ENCODE measurements at regions not wholly inside any gene's neighbourhood (a gene's known extent, or its start where the extent isn't known, plus 50 kb on each side); places are given as distances from the start of the nearest gene placed in this dataset.

DNA sequence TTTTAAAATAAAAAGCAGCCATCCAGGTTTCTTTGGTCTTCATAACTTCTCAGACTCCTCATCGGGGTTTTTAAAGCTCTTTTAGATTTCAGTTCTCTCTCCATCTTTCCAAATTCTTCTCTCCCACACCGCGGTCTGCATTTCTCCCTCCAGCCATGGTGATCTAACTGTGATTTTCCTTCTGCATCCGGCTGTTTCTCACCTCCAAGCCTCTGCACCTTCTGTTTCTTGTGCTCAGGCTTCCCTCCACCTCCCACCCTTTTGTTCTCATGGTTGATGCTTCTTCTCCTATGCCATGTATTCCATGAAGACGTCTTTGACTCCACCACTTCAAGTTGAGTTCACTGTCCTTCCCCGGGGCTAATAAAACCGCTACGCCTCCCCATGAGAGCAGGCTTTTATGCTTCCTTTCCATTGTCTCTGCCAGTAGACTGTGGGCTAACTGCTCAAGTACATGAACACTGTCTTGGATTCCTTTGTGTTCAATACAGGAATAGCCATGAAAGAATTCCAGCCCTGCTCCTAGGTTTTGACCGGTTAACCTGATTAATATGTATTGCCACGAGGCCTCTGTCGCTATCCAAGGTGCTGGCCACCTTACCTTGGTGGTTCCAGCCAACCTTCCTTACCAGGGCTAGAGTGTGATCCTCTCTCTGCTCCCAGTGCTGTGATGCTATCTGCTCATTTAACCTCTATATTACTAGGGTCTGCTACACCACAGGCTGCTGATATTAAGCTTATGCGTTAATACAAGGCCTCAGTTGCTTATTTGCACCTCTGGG, 625.1 kb downstream of the HS3ST4 start:
- no peak overlapping the region for H3K27ac ChIP-seq
- TF ChIP-seq, protein P1, sequence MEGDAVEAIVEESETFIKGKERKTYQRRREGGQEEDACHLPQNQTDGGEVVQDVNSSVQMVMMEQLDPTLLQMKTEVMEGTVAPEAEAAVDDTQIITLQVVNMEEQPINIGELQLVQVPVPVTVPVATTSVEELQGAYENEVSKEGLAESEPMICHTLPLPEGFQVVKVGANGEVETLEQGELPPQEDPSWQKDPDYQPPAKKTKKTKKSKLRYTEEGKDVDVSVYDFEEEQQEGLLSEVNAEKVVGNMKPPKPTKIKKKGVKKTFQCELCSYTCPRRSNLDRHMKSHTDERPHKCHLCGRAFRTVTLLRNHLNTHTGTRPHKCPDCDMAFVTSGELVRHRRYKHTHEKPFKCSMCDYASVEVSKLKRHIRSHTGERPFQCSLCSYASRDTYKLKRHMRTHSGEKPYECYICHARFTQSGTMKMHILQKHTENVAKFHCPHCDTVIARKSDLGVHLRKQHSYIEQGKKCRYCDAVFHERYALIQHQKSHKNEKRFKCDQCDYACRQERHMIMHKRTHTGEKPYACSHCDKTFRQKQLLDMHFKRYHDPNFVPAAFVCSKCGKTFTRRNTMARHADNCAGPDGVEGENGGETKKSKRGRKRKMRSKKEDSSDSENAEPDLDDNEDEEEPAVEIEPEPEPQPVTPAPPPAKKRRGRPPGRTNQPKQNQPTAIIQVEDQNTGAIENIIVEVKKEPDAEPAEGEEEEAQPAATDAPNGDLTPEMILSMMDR (conservative IDR thresholded peaks at IDR 0.05; ENCODE audit: low read depth) = no peak
- ChIA-PET CTCF (no interaction called here), POLR2A (ENCODE audit: low non-redundant PET) (no interaction called here)
- no peak for DNase-seq (ENCODE audit: low spot score)

DNA sequence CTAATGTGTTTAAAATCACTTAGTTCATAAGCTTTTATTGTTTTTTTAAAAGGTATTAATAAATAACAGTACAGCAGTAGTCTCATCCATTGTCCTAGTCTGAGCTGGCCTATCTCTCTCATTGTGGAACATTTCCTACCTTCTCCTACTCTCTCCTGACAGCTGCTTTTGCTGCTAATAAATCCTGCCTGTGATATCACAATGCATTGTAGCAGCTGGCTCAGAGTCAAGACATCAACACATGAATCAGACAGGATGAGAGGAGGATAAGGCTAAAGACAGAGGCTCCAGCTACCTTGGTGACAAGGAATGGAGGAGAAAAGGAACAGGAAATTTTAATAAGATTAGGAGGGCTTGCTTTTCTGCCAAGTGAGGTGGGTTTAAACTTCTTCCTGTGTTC, 626.1 kb downstream of the HS3ST4 start:
- CTCF ChIA-PET = no interaction called here
- TF ChIP-seq, protein P1 (conservative IDR thresholded peaks at IDR 0.05; ENCODE audit: low read depth) = no peak
- DNase-seq (ENCODE audit: low spot score) = no peak
- POLR2A ChIA-PET (ENCODE audit: low non-redundant PET) = no interaction called here
- H3K27ac ChIP-seq = no peak overlapping the region

DNA sequence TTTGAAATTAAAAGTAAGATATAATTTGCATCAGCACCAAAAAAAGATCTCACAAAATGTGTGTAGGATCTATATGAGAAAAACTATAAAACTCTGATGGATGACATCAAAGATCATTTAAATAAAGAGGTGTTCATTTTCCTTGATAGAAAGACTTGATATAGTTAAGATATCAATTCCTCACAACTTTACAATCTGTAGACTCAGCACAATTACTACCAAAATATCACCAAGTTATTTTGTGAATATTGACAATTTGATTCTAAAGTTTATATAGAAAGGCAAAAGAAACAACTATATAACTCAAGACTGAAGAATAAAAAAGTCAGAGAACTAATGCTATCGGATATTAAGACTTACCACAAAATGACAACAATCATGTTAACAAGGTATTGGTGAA, 638.9 kb downstream of the HS3ST4 start:
- ChIA-PET CTCF (no interaction called here), POLR2A (ENCODE audit: low non-redundant PET) (no interaction called here)
- TF ChIP-seq, protein P1 (conservative IDR thresholded peaks at IDR 0.05; ENCODE audit: low read depth) = no peak
- no peak for DNase-seq (ENCODE audit: low spot score)
- H3K27ac ChIP-seq = no peak overlapping the region

GRCh38 chr16:26334218-26335111, 642.7 kb downstream of the HS3ST4 start:
- ChIA-PET CTCF (interaction anchor here (0.7 kb wide), 1 partner anchor 12 kb away, joined by 3 read pairs; no protein-coding TSS in a partner anchor), POLR2A (ENCODE audit: low non-redundant PET) (no interaction called here)
- TF ChIP-seq, protein P1 (conservative IDR thresholded peaks at IDR 0.05; ENCODE audit: low read depth) = no peak
- DNase-seq (ENCODE audit: low spot score) = no peak
- no peak overlapping the region for H3K27ac ChIP-seq

DNA sequence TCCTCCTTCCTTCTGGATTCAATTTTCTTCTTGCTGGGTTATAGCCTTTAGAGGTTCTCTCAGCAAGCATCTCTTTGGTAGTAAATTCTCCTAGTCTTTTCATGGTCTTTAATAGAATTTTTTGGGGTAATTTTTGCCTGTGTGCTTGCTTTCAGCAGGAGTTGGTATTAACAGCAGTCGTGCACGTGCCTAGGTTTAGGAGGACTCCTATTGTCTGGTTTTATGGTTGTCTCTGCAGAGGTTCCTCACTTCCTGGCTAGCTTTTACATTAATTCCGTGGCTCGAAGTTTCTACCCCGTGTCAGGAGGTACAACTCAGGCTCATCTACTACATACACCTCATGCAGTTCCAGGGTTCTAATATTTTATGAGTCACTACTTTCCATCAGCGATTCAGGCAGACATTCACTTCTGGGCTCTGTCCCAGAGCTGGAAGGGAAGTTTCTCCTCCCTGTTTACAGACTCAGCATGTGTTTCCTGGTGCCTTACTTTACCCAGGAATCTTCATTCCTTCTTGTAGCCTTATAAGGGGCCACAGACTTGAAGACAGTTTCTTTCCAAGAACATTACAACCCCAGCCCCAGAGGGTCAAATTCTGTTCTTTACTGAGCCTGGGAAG, 643.6 kb downstream of the HS3ST4 start:
- POLR2A ChIA-PET (ENCODE audit: low non-redundant PET) = no interaction called here
- DNase-seq (ENCODE audit: low spot score) = no peak

DNA sequence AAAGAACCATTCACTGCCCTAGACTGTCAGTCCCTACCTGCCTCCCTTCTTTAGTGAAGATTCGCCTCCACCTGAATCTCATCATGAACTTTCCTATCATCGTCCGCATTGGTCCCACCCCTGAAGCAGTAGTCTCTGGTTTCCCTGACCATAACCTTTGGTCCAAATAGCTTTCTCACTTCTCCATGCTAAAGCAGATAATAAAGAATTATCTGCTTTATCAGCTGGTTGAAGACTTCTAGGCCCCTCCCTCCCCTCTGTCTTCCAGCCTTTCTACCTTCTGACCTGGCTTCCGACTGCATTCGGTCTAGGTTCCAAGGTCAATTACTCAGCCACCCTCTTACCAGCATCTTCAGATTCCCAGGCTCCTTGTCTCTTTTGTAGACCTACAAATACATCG, 650.9 kb downstream of the HS3ST4 start:
- POLR2A ChIA-PET (ENCODE audit: low non-redundant PET) = no interaction called here
- no peak for DNase-seq (ENCODE audit: low spot score)
- no peak overlapping the region for H3K27ac ChIP-seq
- CTCF ChIA-PET = no interaction called here
- TF ChIP-seq, protein P1 (conservative IDR thresholded peaks at IDR 0.05; ENCODE audit: low read depth) = no peak

More for the DNA sequence above, 643.6 kb downstream of the HS3ST4 start:
- TF ChIP-seq, protein P1 (conservative IDR thresholded peaks at IDR 0.05; ENCODE audit: low read depth) = no peak
- H3K27ac ChIP-seq = no peak overlapping the region
- CTCF ChIA-PET = no interaction called here
